ENCODE measurements at regions not wholly inside any gene's neighbourhood (a gene's known extent, or its start where the extent isn't known, plus 50 kb on each side); places are given as distances from the start of the nearest gene placed in this dataset.

DNA sequence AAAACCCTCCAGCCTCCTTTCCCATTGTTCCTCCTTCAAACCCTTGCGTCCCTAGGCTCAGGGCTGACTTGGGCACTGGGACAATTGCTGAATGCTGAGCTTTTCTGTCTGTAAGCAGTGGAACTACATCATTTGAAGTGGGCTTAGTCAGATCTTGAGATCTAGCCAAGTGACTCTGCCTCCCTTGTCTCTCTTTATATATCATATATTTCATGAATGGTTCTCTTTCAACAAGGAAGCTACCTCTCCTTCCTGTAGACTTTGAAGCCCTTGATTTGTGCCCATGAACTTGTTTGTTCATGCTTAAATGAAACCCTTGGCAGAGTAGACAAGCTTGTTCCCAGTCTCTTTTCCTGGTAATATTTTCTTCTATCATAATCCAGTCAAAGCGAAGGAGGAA lies 60.0 kb upstream of the KIF13A start:
- Histone ChIP-seq H3K27ac (ENCODE audit: low read length, poor library complexity, severe bottlenecking) (no peak overlapping the region), H2BK12ac (ENCODE audit: low read length in 2 of 2) (no peak overlapping the region), H3K36me3 (ENCODE audit: control insufficient read depth in 1 of 2, insufficient read depth in 2 of 2, low read depth in 1 of 2, low read length in 2 of 2) (no peaks in the 10 kb centered on the region), H3K4me1 (ENCODE audit: control insufficient read depth, insufficient read depth, low read depth, low read length) (peaks cover 6% of the 10 kb centered on the region), H3K18ac (ENCODE audit: low read depth in 1 of 2, low read length in 2 of 2) (no peak overlapping the region), H3K79me1 (replicated peaks; ENCODE audit: low read length, poor library complexity, severe bottlenecking) (no peaks in the 10 kb centered on the region), H2AFZ (ENCODE audit: low read depth, low read length) (no peak overlapping the region), H3K14ac (ENCODE audit: low read length in 2 of 2) (no peak overlapping the region), H3K27me3 (ENCODE audit: control insufficient read depth in 1 of 2, insufficient read depth in 1 of 2, low read length in 2 of 2) (no peaks in the 10 kb centered on the region), H3K9ac (ENCODE audit: low read length) (no peak overlapping the region), H3K9me3 (ENCODE audit: control insufficient read depth, low read length) (no peaks in the 10 kb centered on the region), H3K23ac (ENCODE audit: low read length in 2 of 2) (no peak overlapping the region), H2BK15ac (ENCODE audit: low read depth, poor library complexity, severe bottlenecking) (no peak overlapping the region), H2BK5ac (ENCODE audit: low read depth, low read length, poor library complexity, severe bottlenecking) (no peak overlapping the region), H3K4me2 (ENCODE audit: low read length, poor library complexity, severe bottlenecking) (no peak overlapping the region), H4K8ac (ENCODE audit: low read length) (no peak overlapping the region), H4K91ac (ENCODE audit: low read length) (no peak overlapping the region), H2BK120ac (ENCODE audit: low read depth, low read length) (no peak overlapping the region), H2AK5ac (ENCODE audit: low read length, severe bottlenecking) (no peak overlapping the region), H3K4me3 (ENCODE audit: insufficient read depth in 1 of 2, low read depth in 1 of 2, low read length in 2 of 2) (no peak overlapping the region), H3K4ac (ENCODE audit: low read depth in 1 of 2, low read length in 2 of 2) (no peak overlapping the region)
- peak; percentile 37 for DNase-seq
- WGBS = 100% methylated on average over 1 of the region's 2 CpGs

DNA sequence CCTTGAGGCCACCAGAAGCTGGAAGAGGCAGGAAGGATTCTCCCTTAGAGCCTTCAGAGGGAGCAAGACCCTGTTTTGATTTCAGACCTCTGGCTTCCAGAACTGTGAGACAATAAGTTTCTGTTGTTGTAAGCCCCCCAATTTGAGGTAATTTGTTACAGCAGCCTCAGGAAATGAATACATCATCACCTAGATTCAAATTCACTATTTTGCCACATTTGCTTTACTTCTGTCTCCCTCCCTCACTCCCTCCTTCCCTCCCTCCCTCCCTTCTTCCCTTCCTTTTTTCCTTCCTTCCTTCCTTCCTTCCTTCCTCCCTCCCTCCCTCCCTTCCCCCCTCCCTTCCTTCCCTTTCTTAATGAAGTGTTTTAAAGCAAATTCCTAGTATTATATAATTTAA lies 58.1 kb upstream of the KIF13A start:
- Histone ChIP-seq H3K23ac (ENCODE audit: low read length in 2 of 2) (no peak overlapping the region), H3K18ac (ENCODE audit: low read depth in 1 of 2, low read length in 2 of 2) (no peak overlapping the region), H3K4me2 (ENCODE audit: low read length, poor library complexity, severe bottlenecking) (no peak overlapping the region), H2BK120ac (ENCODE audit: low read depth, low read length) (no peak overlapping the region), H3K4me1 (ENCODE audit: control insufficient read depth, insufficient read depth, low read depth, low read length) (peaks cover 7% of the 10 kb centered on the region), H3K27ac (ENCODE audit: low read length, poor library complexity, severe bottlenecking) (no peak overlapping the region), H3K14ac (ENCODE audit: low read length in 2 of 2) (no peak overlapping the region), H3K27me3 (ENCODE audit: control insufficient read depth in 1 of 2, insufficient read depth in 1 of 2, low read length in 2 of 2) (no peaks in the 10 kb centered on the region), H3K79me1 (replicated peaks; ENCODE audit: low read length, poor library complexity, severe bottlenecking) (no peaks in the 10 kb centered on the region), H2AFZ (ENCODE audit: low read depth, low read length) (no peak overlapping the region), H2BK15ac (ENCODE audit: low read depth, poor library complexity, severe bottlenecking) (no peak overlapping the region), H3K36me3 (ENCODE audit: control insufficient read depth in 1 of 2, insufficient read depth in 2 of 2, low read depth in 1 of 2, low read length in 2 of 2) (no peaks in the 10 kb centered on the region), H3K4me3 (ENCODE audit: insufficient read depth in 1 of 2, low read depth in 1 of 2, low read length in 2 of 2) (no peak overlapping the region), H3K9ac (ENCODE audit: low read length) (no peak overlapping the region), H2AK5ac (ENCODE audit: low read length, severe bottlenecking) (no peak overlapping the region), H4K8ac (ENCODE audit: low read length) (no peak overlapping the region), H4K91ac (ENCODE audit: low read length) (no peak overlapping the region), H2BK12ac (ENCODE audit: low read length in 2 of 2) (no peak overlapping the region), H3K9me3 (ENCODE audit: control insufficient read depth, low read length) (no peaks in the 10 kb centered on the region), H2BK5ac (ENCODE audit: low read depth, low read length, poor library complexity, severe bottlenecking) (no peak overlapping the region), H3K4ac (ENCODE audit: low read depth in 1 of 2, low read length in 2 of 2) (no peak overlapping the region)
- no peak for DNase-seq

DNA sequence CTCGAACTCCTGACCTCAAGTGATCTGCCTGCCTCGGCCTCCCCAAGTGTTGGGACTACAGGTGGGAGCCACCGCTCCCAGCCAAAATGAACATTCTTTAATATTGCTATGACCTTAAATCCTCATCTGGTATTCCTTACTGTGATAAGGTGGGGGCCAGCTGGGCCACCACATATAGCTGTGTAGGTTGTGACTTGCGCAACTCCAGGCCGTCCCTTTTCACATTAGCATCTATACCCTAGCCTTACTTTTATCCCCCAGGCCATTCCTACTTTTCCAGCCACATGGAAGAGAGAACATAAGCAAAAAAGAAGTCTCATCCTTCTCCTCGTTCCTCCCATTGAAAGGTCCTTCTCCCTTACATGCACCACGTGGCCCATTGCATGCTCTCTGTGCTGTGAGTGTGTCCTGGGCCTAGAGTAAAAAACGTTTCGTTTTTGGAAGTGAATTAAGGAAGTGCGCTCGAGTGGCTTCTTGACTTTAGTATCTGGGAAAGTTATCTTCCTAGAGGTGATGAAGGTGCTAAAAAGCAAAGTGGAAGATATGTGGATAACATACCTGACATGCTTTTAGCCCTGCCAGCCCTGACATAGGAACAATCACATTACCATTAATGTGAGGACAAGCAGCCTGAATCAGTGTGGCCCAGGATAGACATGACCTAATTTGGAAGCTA lies 56.8 kb upstream of the KIF13A start:
- Histone ChIP-seq H3K36me3 (ENCODE audit: control insufficient read depth in 1 of 2, insufficient read depth in 2 of 2, low read depth in 1 of 2, low read length in 2 of 2) (no peaks in the 10 kb centered on the region), H3K27me3 (ENCODE audit: control insufficient read depth in 1 of 2, insufficient read depth in 1 of 2, low read length in 2 of 2) (no peaks in the 10 kb centered on the region), H3K9me3 (ENCODE audit: control insufficient read depth, low read length) (no peaks in the 10 kb centered on the region), H3K79me1 (replicated peaks; ENCODE audit: low read length, poor library complexity, severe bottlenecking) (no peaks in the 10 kb centered on the region), H2AFZ (ENCODE audit: low read depth, low read length) (no peak overlapping the region), H3K9ac (ENCODE audit: low read length) (no peak overlapping the region), H3K14ac (ENCODE audit: low read length in 2 of 2) (no peak overlapping the region), H2AK5ac (ENCODE audit: low read length, severe bottlenecking) (no peak overlapping the region), H2BK12ac (ENCODE audit: low read length in 2 of 2) (peak overlapping the region; percentile 3 to 26), H4K8ac (ENCODE audit: low read length) (peak overlapping the region; percentile 9), H3K23ac (ENCODE audit: low read length in 2 of 2) (no peak overlapping the region), H3K4ac (ENCODE audit: low read depth in 1 of 2, low read length in 2 of 2) (no peak overlapping the region), H2BK15ac (ENCODE audit: low read depth, poor library complexity, severe bottlenecking) (no peak overlapping the region), H3K4me3 (ENCODE audit: insufficient read depth in 1 of 2, low read depth in 1 of 2, low read length in 2 of 2) (no peak overlapping the region), H3K27ac (ENCODE audit: low read length, poor library complexity, severe bottlenecking) (no peak overlapping the region), H3K18ac (ENCODE audit: low read depth in 1 of 2, low read length in 2 of 2) (no peak overlapping the region), H3K4me1 (ENCODE audit: control insufficient read depth, insufficient read depth, low read depth, low read length) (peaks cover 7% of the 10 kb centered on the region), H2BK120ac (ENCODE audit: low read depth, low read length) (no peak overlapping the region), H3K4me2 (ENCODE audit: low read length, poor library complexity, severe bottlenecking) (no peak overlapping the region), H2BK5ac (ENCODE audit: low read depth, low read length, poor library complexity, severe bottlenecking) (no peak overlapping the region), H4K91ac (ENCODE audit: low read length) (no peak overlapping the region)
- no peak for DNase-seq
- WGBS = 95% methylated on average over 10 of the region's 11 CpGs

DNA sequence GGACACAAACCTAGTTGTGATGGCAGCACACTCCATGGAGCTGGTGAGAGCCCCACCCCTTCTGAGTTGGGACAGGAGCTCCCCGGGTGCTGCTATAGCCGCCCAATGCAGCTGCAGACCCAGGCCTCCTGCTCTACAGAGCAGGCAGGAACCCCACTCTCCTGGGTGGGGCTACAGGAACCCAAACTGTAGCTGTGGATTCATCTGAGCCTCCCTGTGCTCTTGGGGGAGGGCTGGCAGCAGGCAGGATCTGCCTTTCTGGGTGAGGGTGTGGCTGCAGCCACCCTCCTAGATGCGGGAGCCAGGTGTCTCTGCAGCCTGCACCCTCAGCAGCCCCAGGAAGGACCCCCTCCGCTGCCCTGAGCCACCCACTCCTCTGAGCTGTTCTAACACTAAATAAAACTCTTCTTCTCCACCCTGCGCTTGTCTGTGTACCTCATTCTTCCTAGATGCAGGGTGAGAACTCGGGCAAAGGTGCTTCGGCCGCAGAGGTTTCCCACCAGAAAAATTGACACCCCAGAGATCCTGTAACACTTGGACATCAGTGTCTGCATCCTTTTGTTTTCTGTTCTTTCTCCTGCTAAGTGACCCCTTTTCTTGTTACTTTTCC lies 55.2 kb upstream of the KIF13A start:
- Histone ChIP-seq H3K9ac (ENCODE audit: low read length) (peak overlapping the region; percentile 37), H4K8ac (ENCODE audit: low read length) (peak overlapping the region; percentile 59), H3K4me3 (ENCODE audit: insufficient read depth in 1 of 2, low read depth in 1 of 2, low read length in 2 of 2) (no peak overlapping the region), H2BK5ac (ENCODE audit: low read depth, low read length, poor library complexity, severe bottlenecking) (no peak overlapping the region), H3K27ac (ENCODE audit: low read length, poor library complexity, severe bottlenecking) (peak overlapping the region; percentile 43), H2BK15ac (ENCODE audit: low read depth, poor library complexity, severe bottlenecking) (no peak overlapping the region), H3K4me1 (ENCODE audit: control insufficient read depth, insufficient read depth, low read depth, low read length) (peaks cover 7% of the 10 kb centered on the region), H3K79me1 (replicated peaks; ENCODE audit: low read length, poor library complexity, severe bottlenecking) (no peaks in the 10 kb centered on the region), H2BK12ac (ENCODE audit: low read length in 2 of 2) (peak overlapping the region; percentile 40 to 74), H3K9me3 (ENCODE audit: control insufficient read depth, low read length) (no peaks in the 10 kb centered on the region), H3K23ac (ENCODE audit: low read length in 2 of 2) (no peak overlapping the region), H4K91ac (ENCODE audit: low read length) (peak overlapping the region; percentile 5), H3K4me2 (ENCODE audit: low read length, poor library complexity, severe bottlenecking) (no peak overlapping the region), H3K36me3 (ENCODE audit: control insufficient read depth in 1 of 2, insufficient read depth in 2 of 2, low read depth in 1 of 2, low read length in 2 of 2) (no peaks in the 10 kb centered on the region), H3K18ac (ENCODE audit: low read depth in 1 of 2, low read length in 2 of 2) (peak overlapping the region; percentile 52 to 56), H3K14ac (ENCODE audit: low read length in 2 of 2) (no peak overlapping the region), H2AK5ac (ENCODE audit: low read length, severe bottlenecking) (no peak overlapping the region), H3K4ac (ENCODE audit: low read depth in 1 of 2, low read length in 2 of 2) (peak overlapping the region in 1 of 2 experiments; percentile 1), H3K27me3 (ENCODE audit: control insufficient read depth in 1 of 2, insufficient read depth in 1 of 2, low read length in 2 of 2) (no peaks in the 10 kb centered on the region), H2BK120ac (ENCODE audit: low read depth, low read length) (no peak overlapping the region), H2AFZ (ENCODE audit: low read depth, low read length) (peak overlapping the region; percentile 56)
- no peak for DNase-seq
- WGBS = 90% methylated on average over 8 of the region's 8 CpGs
